HEK293 (cell line): ENCODE measurements at regions not wholly inside any gene's neighbourhood (a gene's known extent, or its start where the extent isn't known, plus 50 kb on each side); places are given as distances from the start of the nearest gene placed in this dataset.

Experiments
- KLF10 ChIP-seq: fragments of 450-650 bp; IDR thresholded peaks from 2 replicates; pipeline ENCODE4 v1.5.1; 2018; ENCODE audit warnings: missing biosample characterization, mild to moderate bottlenecking, missing genetic modification characterization
- MZF1 ChIP-seq: fragments of 450-650 bp; formaldehyde crosslinking; IDR thresholded peaks from 2 replicates; pipeline ENCODE4 v1.5.1; 2017; ENCODE audit warnings: missing biosample characterization, missing genetic modification characterization, borderline replicate concordance
- ZEB2 ChIP-seq: fragments of 450-650 bp; formaldehyde crosslinking; IDR thresholded peaks from 2 replicates; pipeline ENCODE4 v1.5.1; 2016; ENCODE audit warnings: missing biosample characterization, missing genetic modification characterization
- ZNF138 ChIP-seq: fragments of 450-650 bp; formaldehyde crosslinking; IDR thresholded peaks from 2 replicates; pipeline ENCODE4 v1.5.1; 2016; ENCODE audit warnings: missing biosample characterization, missing genetic modification characterization, borderline replicate concordance
- ZNF169 ChIP-seq: fragments of 450-650 bp; formaldehyde crosslinking; IDR thresholded peaks from 2 replicates; pipeline ENCODE4 v1.5.1; 2016; ENCODE audit warnings: missing biosample characterization, missing genetic modification characterization
- ZNF2 ChIP-seq: fragments of 450-650 bp; formaldehyde crosslinking; IDR thresholded peaks from 2 replicates; pipeline ENCODE4 v1.5.1; 2016; ENCODE audit warnings: missing biosample characterization, missing genetic modification characterization
- TF ChIP-seq, protein P1 (sequence below): fragments of 450-650 bp; formaldehyde crosslinking; IDR thresholded peaks from 2 replicates; pipeline ENCODE4 v1.5.1; 2016; ENCODE audit warnings: missing biosample characterization, missing genetic modification characterization
- TF ChIP-seq, protein P2 (sequence below): fragments of 450-650 bp; formaldehyde crosslinking; IDR thresholded peaks from 2 replicates; pipeline ENCODE4 v1.5.1; 2016; ENCODE audit warnings: missing biosample characterization, missing genetic modification characterization
- TF ChIP-seq, protein P3 (sequence below): fragments of 450-650 bp; formaldehyde crosslinking; IDR thresholded peaks from 2 replicates; pipeline ENCODE4 v1.5.1; 2016; ENCODE audit warnings: missing biosample characterization, missing genetic modification characterization

DNA sequence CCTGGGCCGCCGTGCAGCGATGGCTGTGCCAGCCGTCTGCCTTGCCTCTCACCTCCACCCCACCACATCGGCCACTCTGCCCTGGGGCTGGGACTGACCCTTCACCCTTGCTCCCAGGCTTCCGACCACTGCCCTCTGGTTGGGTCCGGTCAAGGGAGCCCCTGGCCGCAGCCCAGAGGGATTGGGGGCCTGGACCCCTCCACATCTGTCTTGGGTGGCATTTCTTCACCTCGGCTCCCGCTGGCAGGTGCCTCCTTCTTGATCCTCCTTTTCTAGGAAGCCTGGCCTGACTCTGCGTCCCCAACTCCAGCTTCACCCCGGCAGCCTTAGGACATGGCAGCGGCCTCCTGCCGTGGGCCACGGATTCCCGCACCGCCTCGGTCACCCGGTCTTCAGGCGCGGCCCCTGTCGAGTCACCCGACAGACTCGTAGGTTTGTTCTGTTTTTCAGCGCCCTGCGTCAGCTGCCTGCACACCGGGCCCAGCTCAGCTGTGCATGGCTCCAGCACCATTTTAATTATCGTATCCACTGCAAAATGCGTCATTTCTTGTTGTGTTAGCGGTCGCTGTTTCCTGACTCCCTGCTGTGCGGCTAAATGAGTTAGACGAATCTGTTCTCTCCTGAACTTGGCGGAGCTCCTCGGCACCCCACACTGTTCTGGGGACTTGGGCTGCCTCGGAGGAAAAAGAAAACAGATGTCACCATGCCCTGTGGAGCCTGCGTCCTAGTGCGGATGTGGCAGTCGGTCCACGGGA, 124.0 kb downstream of the FAM53A start:
- no peak for TF ChIP-seq MZF1 (tag by site-specific recombination)
- TF ChIP-seq, protein P1, sequence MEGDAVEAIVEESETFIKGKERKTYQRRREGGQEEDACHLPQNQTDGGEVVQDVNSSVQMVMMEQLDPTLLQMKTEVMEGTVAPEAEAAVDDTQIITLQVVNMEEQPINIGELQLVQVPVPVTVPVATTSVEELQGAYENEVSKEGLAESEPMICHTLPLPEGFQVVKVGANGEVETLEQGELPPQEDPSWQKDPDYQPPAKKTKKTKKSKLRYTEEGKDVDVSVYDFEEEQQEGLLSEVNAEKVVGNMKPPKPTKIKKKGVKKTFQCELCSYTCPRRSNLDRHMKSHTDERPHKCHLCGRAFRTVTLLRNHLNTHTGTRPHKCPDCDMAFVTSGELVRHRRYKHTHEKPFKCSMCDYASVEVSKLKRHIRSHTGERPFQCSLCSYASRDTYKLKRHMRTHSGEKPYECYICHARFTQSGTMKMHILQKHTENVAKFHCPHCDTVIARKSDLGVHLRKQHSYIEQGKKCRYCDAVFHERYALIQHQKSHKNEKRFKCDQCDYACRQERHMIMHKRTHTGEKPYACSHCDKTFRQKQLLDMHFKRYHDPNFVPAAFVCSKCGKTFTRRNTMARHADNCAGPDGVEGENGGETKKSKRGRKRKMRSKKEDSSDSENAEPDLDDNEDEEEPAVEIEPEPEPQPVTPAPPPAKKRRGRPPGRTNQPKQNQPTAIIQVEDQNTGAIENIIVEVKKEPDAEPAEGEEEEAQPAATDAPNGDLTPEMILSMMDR (tag by site-specific recombination), result no peak
- TF ChIP-seq, protein P2, sequence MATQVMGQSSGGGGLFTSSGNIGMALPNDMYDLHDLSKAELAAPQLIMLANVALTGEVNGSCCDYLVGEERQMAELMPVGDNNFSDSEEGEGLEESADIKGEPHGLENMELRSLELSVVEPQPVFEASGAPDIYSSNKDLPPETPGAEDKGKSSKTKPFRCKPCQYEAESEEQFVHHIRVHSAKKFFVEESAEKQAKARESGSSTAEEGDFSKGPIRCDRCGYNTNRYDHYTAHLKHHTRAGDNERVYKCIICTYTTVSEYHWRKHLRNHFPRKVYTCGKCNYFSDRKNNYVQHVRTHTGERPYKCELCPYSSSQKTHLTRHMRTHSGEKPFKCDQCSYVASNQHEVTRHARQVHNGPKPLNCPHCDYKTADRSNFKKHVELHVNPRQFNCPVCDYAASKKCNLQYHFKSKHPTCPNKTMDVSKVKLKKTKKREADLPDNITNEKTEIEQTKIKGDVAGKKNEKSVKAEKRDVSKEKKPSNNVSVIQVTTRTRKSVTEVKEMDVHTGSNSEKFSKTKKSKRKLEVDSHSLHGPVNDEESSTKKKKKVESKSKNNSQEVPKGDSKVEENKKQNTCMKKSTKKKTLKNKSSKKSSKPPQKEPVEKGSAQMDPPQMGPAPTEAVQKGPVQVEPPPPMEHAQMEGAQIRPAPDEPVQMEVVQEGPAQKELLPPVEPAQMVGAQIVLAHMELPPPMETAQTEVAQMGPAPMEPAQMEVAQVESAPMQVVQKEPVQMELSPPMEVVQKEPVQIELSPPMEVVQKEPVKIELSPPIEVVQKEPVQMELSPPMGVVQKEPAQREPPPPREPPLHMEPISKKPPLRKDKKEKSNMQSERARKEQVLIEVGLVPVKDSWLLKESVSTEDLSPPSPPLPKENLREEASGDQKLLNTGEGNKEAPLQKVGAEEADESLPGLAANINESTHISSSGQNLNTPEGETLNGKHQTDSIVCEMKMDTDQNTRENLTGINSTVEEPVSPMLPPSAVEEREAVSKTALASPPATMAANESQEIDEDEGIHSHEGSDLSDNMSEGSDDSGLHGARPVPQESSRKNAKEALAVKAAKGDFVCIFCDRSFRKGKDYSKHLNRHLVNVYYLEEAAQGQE, result no peak
- 0 out of 2 replicates have a peak, but pooled peaks have one; percentile 40 for TF ChIP-seq ZNF2 (tag by site-specific recombination)
- peak; percentile 80 for TF ChIP-seq ZEB2
- TF ChIP-seq ZNF169, result no peak
- no peak for TF ChIP-seq ZNF138 (tag by site-specific recombination)
- TF ChIP-seq, protein P3, sequence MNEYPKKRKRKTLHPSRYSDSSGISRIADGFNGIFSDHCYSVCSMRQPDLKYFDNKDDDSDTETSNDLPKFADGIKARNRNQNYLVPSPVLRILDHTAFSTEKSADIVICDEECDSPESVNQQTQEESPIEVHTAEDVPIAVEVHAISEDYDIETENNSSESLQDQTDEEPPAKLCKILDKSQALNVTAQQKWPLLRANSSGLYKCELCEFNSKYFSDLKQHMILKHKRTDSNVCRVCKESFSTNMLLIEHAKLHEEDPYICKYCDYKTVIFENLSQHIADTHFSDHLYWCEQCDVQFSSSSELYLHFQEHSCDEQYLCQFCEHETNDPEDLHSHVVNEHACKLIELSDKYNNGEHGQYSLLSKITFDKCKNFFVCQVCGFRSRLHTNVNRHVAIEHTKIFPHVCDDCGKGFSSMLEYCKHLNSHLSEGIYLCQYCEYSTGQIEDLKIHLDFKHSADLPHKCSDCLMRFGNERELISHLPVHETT (tag by site-specific recombination), result peak; percentile 80; the same call in 1 of the 2 replicates
- TF ChIP-seq KLF10 (tag by site-specific recombination), result peak; percentile 63; the same call in 1 of the 2 replicates
